GM19372 (cell line): ENCODE measurements at regions not wholly inside any gene's neighbourhood (a gene's known extent, or its start where the extent isn't known, plus 50 kb on each side); places are given as distances from the start of the nearest gene placed in this dataset.
"Not testable (repeated sequence)": the region's sequence is repeated elsewhere in the genome, so short reads cannot be mapped to it uniquely, and the experiment has no call there.

Experiments
- ATAC-seq: cut with Tn5 transposase; IDR thresholded peaks from one replicate; pipeline ENCODE4 v1.9.1; 2021; ENCODE audit warnings: mild to moderate bottlenecking, low read depth, moderate library complexity; ENCODE audit not compliant: unreplicated experiment

GRCh38 chr21:28725396-28725795 is 267.3 kb downstream of the LTN1 start:
- no peak for ATAC-seq

DNA sequence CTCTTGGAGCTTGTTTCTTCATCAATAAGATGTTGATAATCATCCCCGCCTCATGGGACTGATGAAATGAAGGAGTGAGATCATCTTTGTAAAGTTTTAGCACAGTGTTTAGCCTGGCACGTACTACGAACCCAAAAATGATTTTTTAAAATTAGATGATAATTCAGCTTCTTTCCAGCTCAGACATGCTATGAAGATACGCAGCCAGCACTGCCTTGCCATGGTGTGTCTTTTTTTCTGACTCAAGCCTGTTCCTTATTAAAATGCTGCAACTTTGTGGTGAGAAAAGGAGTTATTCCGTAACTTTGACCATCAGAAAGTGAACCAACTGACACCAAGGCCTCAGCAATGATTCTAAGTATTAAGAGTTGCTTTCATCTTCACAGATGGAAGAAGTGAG is 269.0 kb downstream of the LTN1 start:
- ATAC-seq, result no peak

DNA sequence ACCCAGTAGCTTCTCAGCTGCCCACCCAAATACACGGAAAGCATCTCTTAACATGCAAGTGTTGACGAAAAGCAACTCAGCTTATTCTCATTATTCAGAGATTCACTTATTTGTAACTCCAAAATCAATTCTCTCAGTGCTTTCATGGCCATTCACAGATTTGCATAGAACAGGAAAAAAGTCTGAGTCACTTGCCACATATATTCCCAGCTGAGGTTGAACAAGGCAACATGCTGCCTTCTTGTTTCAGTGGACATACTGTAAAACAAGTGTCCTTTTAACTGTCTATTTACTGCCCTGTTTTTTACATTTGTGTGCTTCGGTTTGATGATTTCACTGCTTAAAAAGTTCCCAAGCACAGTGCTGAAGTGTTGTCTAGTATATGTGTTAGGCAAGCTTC is 273.0 kb downstream of the LTN1 start:
- ATAC-seq, result no peak

DNA sequence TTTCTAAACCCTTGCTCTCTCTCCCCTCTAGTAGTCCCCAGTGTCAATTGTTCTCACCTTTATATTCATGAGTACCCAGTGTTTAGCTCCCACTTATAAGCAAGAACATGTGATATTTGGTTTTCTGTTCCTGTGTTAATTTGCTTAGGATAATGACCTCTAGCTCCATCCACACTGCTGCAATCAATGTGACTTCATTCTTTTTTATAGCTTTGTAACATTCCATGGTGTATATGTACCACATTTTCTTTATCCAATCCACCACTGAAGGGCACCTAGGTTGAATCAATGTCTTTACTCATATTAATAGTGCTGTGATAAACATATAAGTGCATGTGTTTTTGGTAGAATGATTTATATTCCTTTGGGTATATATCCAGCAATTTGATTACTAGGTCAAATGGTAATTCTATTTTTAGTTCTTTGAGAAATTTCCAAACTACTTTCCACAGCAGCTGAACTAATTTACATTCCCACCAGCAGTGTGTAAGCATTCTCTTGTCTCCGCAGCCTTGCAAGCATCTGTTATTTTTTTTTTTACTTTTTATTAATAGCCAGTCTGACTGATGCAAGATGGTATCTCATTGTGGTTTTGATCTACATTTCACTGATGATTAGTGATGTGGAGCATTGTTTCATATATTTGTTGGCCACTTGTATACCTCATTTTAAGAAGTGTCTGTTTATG is 277.8 kb downstream of the LTN1 start:
- no peak for ATAC-seq

DNA sequence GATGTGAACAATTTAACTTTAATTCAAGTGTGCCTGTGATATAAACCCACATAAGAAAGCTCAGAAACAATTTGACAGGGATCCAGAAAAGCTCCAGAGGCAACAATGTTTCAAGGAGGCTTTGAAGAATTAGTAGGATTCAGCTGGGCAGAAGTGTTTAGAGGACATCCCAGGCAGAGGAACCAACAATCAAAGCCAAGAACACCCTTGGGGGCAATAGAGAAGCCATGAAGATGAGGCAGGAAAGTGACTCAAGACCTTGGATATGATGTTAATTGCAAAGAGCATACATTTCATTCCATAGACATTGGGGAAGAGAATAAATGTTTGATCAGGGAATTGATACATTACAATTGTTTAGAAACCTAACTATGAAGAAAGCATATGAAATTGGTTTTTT is 280.3 kb downstream of the LTN1 start:
- no peak for ATAC-seq

DNA sequence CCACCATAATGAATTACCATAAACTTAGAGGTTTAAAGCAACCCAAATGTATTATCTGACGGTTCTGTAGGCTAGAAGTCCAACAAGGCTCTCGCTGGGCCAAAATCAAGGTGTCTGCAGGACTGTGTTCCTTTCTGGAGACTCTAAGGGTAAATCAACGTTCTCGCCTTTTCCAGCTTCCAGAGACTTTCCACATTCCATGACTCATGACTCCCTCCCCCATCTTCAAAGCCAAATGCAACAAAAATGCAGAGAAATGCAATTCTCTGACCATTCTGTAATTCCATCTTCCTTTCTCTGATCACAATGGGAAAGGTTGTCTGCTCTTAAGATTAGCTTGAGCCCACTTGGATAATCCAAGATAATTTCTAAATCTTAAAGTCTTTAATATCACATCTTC is 287.1 kb downstream of the LTN1 start:
- ATAC-seq, result no peak

DNA sequence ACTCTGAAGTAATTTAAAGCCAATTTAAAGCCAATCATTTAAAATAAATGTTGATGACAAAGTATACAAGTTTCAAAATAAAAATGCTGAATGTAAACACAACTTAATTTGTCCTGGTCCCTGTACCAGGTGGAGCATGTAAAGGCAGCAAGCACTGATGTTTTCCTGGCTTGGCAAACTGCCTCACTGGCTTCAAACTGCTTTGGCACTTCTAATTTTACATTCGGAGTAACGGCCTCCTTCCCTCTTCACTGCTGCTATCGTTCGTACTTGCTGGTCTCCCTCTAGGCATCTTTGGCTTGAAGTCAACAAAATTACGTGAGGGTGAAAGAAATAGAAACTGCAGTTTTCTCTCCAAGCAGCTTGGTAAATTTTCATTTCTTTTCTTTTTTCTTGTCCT is 287.9 kb downstream of the LTN1 start:
- ATAC-seq, result no peak

GRCh38 chr21:28703861-28704260 is 288.8 kb downstream of the LTN1 start:
- no peak for ATAC-seq

- ATAC-seq, result no peak
Observed at GRCh38 chr21:28699596-28700259, 292.9 kb downstream of the LTN1 start.

DNA sequence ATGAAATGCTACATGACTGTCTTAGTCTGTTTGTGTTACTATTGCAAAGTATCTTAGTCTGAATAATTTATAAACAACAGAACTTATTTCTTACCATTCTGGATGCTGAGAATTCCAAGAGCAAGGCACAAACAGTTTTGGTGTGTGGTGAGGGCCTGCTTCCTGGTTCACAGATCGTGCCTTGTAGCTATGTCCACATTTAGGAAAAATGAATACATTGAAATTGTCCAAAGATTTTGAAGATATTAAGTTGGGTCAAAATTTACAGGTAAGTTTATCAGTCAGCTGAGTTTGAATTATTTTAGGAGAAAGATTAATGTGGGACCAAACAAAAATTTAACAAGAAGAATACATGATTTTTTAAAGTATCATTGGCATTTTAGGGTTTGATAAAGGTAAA is 293.5 kb downstream of the LTN1 start:
- ATAC-seq, result no peak

DNA sequence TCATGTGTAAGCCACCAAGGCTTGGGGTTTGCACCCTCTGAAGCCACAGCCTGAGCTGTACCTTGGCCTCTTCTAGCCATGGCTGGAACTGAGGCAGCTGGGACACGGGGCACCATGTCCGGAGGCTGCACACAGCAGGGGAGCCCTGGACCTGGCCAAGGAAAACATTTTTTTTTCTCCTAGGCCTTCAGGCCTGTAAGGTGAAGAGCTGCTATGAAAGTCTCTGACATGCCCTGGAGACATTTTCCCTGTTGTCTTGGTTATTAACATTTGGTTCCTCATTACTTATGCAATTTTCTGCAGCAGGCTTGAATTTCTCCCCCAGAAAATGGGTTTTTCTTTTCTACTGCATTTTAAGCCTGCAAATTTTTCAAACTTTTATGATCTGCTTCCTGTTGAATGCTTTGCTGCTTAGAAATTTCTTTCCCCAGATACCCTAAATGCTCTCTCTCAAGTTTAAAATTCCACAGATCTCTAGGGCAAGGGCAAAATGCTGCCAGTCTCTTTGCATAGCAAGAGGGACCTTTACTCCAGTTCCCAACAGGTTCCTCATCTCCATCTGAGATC is 295.8 kb downstream of the LTN1 start:
- no peak for ATAC-seq

- no peak for ATAC-seq
Observed at GRCh38 chr21:28693476-28693875, 299.2 kb downstream of the LTN1 start.

DNA sequence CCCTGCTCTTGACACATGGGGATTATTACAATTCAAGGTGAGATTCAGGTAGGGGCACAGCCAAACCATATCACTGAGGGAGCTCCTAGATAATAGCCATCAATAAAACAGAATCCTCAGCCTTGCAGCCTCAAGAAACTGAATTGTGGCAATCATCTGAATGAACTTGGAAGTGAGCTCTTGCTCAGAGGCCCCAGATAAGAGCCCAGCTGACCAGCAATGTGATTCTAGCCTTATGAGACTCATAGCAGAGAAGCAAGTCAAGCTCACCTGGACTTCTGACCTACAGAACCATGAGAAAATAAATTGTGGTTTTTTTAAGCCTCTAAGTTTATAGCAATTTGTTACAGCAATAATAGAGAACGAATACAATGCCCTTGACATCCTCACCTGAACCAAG is 302.5 kb downstream of the LTN1 start:
- ATAC-seq, result no peak

- no peak for ATAC-seq
Observed at GRCh38 chr21:28688381-28688780, 304.3 kb downstream of the LTN1 start.

DNA sequence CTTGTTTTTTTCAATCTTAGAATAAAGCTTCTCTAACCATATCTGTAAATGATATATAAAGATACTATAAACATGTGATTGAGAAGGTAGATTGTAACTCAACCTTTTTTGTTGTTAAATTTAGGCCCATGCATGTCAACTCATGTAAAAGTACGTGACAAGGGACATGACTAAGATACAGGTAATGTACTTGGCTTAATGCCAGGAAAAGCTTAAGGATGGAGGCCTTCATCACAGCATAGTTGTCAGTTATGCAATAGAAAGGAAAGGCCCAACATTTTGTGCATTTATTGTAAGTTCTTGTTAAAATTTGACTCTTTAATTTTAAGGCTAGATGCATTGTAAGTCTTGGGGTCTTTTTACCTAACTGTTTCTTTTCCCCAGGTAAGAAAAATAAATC is 305.1 kb downstream of the LTN1 start:
- no peak for ATAC-seq

DNA sequence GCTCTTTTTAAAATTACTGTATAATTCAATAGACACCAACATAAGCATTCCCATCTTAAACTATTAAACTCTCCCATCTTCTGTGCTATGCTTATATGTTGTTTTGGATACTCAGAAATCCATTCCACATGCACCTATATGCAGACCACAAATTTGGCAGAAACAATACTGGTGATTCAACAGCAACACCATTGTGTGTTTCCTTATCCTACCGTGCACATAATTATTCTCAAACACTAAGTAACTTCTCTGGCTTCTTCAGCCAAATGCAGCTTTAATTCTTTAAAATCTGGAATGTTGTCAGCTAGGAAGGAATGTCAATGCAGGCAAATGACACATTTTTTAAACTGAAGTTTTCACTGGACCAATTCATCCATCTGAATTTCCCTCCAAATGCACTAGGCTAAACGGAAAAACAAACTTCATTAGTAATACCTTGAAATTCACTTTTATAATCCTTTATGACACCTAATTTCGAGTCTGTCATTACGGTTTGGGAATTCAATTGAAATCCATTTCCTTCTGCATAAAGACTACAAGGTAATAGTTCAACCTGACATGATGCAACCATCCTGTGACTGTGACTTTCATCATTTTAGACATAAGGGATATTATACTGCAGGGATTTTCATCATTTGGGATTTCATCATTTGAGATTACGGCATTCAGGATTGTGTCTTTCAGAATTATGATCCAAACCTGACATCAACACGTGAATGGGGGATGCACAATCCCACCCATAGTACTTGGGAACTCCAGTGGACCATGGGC is 308.5 kb downstream of the LTN1 start:
- no peak for ATAC-seq

GRCh38 chr21:28682884-28683283 is 309.8 kb downstream of the LTN1 start:
- not testable (repeated sequence) for ATAC-seq

GRCh38 chr21:28677096-28677495 is 315.6 kb downstream of the LTN1 start:
- ATAC-seq, result not testable (repeated sequence)

DNA sequence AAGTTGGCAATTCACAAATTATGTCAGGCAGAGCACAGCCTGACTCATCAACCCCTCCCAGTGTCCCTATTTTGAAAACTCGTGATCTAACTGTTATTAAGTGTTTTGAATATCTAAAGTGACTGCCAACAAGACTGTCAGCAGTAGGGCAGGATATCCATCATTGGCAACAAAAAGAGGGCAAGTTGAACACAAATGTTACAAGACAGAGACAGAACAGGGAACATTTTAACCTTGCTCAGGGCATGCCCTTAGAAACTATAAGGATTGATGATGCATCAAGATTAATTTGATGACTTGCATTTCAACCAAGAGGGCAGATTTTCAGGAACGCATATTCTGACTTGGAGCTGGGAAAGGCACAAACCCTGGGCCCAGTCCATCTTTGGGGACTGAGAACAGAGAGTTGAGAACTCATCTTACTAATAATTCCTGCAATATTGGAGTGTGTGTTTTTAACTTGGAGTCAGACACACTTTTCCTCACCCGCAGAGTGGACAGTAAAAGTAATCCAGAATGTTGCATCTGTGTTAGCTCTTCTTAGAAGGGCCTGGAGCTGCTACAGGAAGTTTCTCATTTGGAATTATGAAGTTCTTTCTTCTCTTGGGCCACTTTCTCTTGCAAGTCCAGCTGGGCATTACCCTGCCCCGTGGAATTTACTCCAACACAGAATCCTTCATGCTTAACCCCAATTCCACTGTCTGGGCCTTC is 317.2 kb downstream of the LTN1 start:
- no peak for ATAC-seq

DNA sequence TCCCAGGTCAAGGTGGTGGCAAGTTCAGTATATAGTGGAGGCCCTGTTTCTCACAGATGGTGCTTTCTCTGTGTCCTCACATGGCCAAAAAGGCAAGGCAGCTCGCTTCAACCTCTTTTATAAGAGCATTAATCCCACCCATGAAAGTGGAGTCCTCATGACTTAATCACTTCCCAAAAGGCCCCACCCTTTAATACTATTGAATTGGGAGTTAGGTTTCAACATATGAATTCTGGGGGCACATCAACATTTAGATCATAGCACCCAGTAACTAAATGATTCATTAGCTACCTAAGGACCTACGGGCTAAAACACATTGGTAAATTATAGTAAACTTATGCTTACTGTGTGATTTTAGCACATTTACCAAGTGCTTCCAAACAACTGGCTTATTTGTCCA is 317.9 kb downstream of the LTN1 start:
- no peak for ATAC-seq
